GM23248 (cell line): ENCODE measurements at regions not wholly inside any gene's neighbourhood (a gene's known extent, or its start where the extent isn't known, plus 50 kb on each side); places are given as distances from the start of the nearest gene placed in this dataset.
"Not testable (repeated sequence)": the region's sequence is repeated elsewhere in the genome, so short reads cannot be mapped to it uniquely, and the experiment has no call there.

ENCODE experiments used
- EZH2 ChIP-seq: fragments of 200-600 bp; sonication (generic); IDR thresholded peaks from 2 replicates; pipeline ENCODE4 v1.6.1; 2018; ENCODE audit warnings: antibody characterized with exemption, mild to moderate bottlenecking; ENCODE audit not compliant: insufficient read depth, poor library complexity, severe bottlenecking
- EZH2phosphoT487 ChIP-seq: fragments of 200-600 bp; sonication (generic); IDR thresholded peaks from 2 replicates; pipeline ENCODE4 v1.6.1; 2018; ENCODE audit warnings: antibody characterized with exemption, moderate library complexity, mild to moderate bottlenecking, low read depth; ENCODE audit not compliant: insufficient read depth

- not testable (repeated sequence) for TF ChIP-seq EZH2, EZH2phosphoT487
These were observed 86.9 kb upstream of the CTDP1 start for GRCh38 chr18:79592684-79593083.
